OCI-LY7 (cell line): ENCODE measurements at regions not wholly inside any gene's neighbourhood (a gene's known extent, or its start where the extent isn't known, plus 50 kb on each side); places are given as distances from the start of the nearest gene placed in this dataset.

Experiments
- CTCF ChIP-seq: fragments of 200-600 bp; sonication (generic); conservative IDR thresholded peaks from 2 replicates; pipeline ENCODE4 v1.5.1; 2014; ENCODE audit warnings: mild to moderate bottlenecking, antibody characterized with exemption, low read length, moderate library complexity, mixed read lengths
- EZH2phosphoT487 ChIP-seq: fragments of 200-600 bp; sonication (generic); IDR thresholded peaks from 2 replicates; pipeline ENCODE4 v1.6.1; 2018; ENCODE audit warnings: low read depth, borderline replicate concordance, mild to moderate bottlenecking, mixed run types, antibody characterized with exemption, low read length, moderate library complexity, mixed read lengths

- no peak for TF ChIP-seq CTCF
- no peak for TF ChIP-seq EZH2phosphoT487
Observed at GRCh38 chr2:143955401-143956065, 564.4 kb downstream of the ZEB2 start.
